WTC11 (cell line): ENCODE measurements at regions not wholly inside any gene's neighbourhood (a gene's known extent, or its start where the extent isn't known, plus 50 kb on each side); places are given as distances from the start of the nearest gene placed in this dataset.

Experiments
- ATAC-seq: fragments of 200-7000 bp; cut with Tn5 transposase; 2 replicates; pipeline ENCODE4 v1.10.0; 2021; ENCODE audit warnings: mild to moderate bottlenecking, moderate library complexity
- CTCF ChIA-PET: fragments of 300-600 bp; sonication (Branson Sonifier 250); formaldehyde crosslinking; loops from one replicate; lab custom pipeline; 2021; ENCODE audit warnings: antibody characterized with exemption; lab: Charles Lee
- POLR2A ChIA-PET: fragments of 350-600 bp; sonication (Branson Sonifier 250); formaldehyde crosslinking; loops from one replicate; lab custom pipeline; 2021; ENCODE audit warnings: antibody characterized with exemption; lab: Charles Lee
- DNase-seq: peaks from one replicate; pipeline ENCODE4 v3.0.0; 2021; ENCODE audit warnings: low spot score
- H3K27ac Mint-ChIP-seq: 2 replicates; pipeline ENCODE4 v1.8.0; 2021; ENCODE audit warnings: mixed read lengths
- H3K27me3 Mint-ChIP-seq: 2 replicates; pipeline ENCODE4 v1.8.0; 2021; ENCODE audit warnings: low read depth, mild to moderate bottlenecking, moderate library complexity, mixed read lengths
- H3K36me3 Mint-ChIP-seq: 2 replicates; pipeline ENCODE4 v1.8.0; 2021; ENCODE audit warnings: mixed read lengths
- H3K4me1 Mint-ChIP-seq: 2 replicates; pipeline ENCODE4 v1.8.0; 2022; ENCODE audit warnings: mixed read lengths
- H3K4me3 Mint-ChIP-seq: 2 replicates; pipeline ENCODE4 v1.8.0; 2021; ENCODE audit warnings: mild to moderate bottlenecking, moderate library complexity, mixed read lengths
- H3K9me3 Mint-ChIP-seq: 2 replicates; pipeline ENCODE4 v1.8.0; 2021; ENCODE audit warnings: mixed read lengths
- ARID4B ChIP-seq: sonication (generic); formaldehyde crosslinking; IDR thresholded peaks from 2 replicates; pipeline ENCODE4 v1.8.0; 2023; ENCODE audit warnings: missing genetic modification reagents, mild to moderate bottlenecking, borderline replicate concordance
- ATF1 ChIP-seq: sonication (generic); formaldehyde crosslinking; IDR thresholded peaks from 2 replicates; pipeline ENCODE4 v1.8.1; 2023; ENCODE audit warnings: mild to moderate bottlenecking, moderate library complexity, missing genetic modification reagents
- CBFB ChIP-seq: sonication (generic); formaldehyde crosslinking; IDR thresholded peaks from 2 replicates; pipeline ENCODE4 v1.8.1; 2022; ENCODE audit warnings: mild to moderate bottlenecking, low read depth, missing genetic modification reagents
- E2F4 ChIP-seq: sonication (generic); formaldehyde crosslinking; IDR thresholded peaks from 2 replicates; pipeline ENCODE4 v1.8.1; 2022; ENCODE audit warnings: low read depth, mild to moderate bottlenecking, moderate library complexity, missing genetic modification reagents, borderline replicate concordance
- ETV6 ChIP-seq: sonication (generic); formaldehyde crosslinking; IDR thresholded peaks from 2 replicates; pipeline ENCODE4 v1.8.1; 2022; ENCODE audit warnings: mild to moderate bottlenecking, missing genetic modification reagents
- GABPB1 ChIP-seq: sonication (generic); formaldehyde crosslinking; IDR thresholded peaks from 2 replicates; pipeline ENCODE4 v1.8.1; 2023; ENCODE audit warnings: mild to moderate bottlenecking, missing genetic modification reagents
- MXD4 ChIP-seq: fragments of 250-450 bp; sonication (Bioruptor Pico); IDR thresholded peaks from 2 replicates; pipeline ENCODE4 v1.8.0; 2021; ENCODE audit warnings: mild to moderate bottlenecking, moderate library complexity, borderline replicate concordance
- RELA ChIP-seq: sonication (generic); formaldehyde crosslinking; IDR thresholded peaks from 2 replicates; pipeline ENCODE4 v1.8.1; 2022; ENCODE audit warnings: missing genetic modification reagents, mild to moderate bottlenecking, borderline replicate concordance
- SP1 ChIP-seq: sonication (generic); formaldehyde crosslinking; conservative IDR thresholded peaks from 2 replicates; pipeline ENCODE4 v1.8.1; 2022; ENCODE audit warnings: missing genetic modification reagents
- ZNF263 ChIP-seq: sonication (generic); formaldehyde crosslinking; IDR thresholded peaks from 2 replicates; pipeline ENCODE4 v1.8.1; 2022; ENCODE audit warnings: low read depth, mild to moderate bottlenecking, moderate library complexity, missing genetic modification reagents
- ZSCAN18 ChIP-seq: fragments of 250-450 bp; sonication (Bioruptor Pico); IDR thresholded peaks from 2 replicates; pipeline ENCODE4 v2.1.2; 2022; ENCODE audit warnings: mild to moderate bottlenecking, moderate library complexity
- TF ChIP-seq, protein P1 (sequence below): fragments of 250-450 bp; sonication (Bioruptor Pico); IDR thresholded peaks from 2 replicates; pipeline ENCODE4 v1.9.0; 2021; ENCODE audit warnings: mild to moderate bottlenecking

DNA sequence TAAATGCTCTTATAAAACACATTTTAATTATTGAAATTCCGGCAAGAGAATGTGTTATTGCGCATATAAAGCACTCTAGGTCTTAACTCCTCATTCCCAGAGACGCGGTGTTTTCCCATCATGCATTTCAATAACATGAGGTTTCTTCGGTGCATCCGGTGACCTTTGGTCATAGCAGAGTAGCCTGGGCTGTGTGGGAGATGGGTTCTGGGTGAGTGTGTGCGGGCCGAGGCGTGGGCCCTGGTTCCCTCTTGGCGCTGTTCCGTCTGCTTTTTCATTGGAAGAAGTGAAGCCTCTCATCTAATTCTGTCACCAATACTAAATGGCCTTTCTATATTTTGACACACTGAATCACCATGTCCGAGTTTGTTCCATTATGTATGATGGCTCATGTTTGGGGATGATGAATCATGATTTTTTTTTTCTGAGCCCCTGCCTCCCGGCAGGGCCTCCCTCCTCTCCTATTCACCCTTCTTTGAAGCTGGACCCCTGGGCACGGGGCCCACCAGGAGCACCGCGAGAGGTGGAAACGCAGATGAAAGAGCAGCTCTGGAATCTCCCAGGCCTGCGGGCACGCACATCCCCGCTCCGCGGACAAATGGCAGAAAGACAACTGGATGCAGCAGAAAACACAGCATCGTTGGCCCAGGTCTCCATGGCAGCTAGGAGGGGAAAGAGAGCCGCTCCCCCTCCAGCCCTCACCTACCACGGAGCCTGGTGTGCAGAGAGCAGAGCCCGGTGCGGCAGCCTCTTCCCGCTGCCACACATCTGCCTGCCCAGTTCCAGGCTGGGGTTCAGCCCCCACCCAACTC lies 85.8 kb upstream of the HPCAL1 start:
- DNase-seq (no peak), ATAC-seq (no peak)
- H3K27me3 Mint-ChIP-seq = no peaks in the 10 kb centered on the region
- TF ChIP-seq MXD4 (CRISPR knock-in tag) = no peak
- TF ChIP-seq E2F4 (CRISPR knock-in tag) = no peak
- no peak for TF ChIP-seq ZSCAN18 (CRISPR knock-in tag)
- peaks cover 3% of the 10 kb centered on the region; the same call in 1 of the 2 replicates for H3K4me1 Mint-ChIP-seq
- H3K4me3 Mint-ChIP-seq = no peak overlapping the region
- ChIA-PET CTCF (interaction anchor here (1.2 kb wide), 1 partner anchor 218 kb away, joined by 3 read pairs; no protein-coding TSS in a partner anchor), POLR2A (no interaction called here)
- H3K27ac Mint-ChIP-seq = peak overlapping the region; percentile 57; the same call in 1 of the 2 replicates
- H3K9me3 Mint-ChIP-seq = no peaks in the 10 kb centered on the region
- H3K36me3 Mint-ChIP-seq = no peaks in the 10 kb centered on the region

DNA sequence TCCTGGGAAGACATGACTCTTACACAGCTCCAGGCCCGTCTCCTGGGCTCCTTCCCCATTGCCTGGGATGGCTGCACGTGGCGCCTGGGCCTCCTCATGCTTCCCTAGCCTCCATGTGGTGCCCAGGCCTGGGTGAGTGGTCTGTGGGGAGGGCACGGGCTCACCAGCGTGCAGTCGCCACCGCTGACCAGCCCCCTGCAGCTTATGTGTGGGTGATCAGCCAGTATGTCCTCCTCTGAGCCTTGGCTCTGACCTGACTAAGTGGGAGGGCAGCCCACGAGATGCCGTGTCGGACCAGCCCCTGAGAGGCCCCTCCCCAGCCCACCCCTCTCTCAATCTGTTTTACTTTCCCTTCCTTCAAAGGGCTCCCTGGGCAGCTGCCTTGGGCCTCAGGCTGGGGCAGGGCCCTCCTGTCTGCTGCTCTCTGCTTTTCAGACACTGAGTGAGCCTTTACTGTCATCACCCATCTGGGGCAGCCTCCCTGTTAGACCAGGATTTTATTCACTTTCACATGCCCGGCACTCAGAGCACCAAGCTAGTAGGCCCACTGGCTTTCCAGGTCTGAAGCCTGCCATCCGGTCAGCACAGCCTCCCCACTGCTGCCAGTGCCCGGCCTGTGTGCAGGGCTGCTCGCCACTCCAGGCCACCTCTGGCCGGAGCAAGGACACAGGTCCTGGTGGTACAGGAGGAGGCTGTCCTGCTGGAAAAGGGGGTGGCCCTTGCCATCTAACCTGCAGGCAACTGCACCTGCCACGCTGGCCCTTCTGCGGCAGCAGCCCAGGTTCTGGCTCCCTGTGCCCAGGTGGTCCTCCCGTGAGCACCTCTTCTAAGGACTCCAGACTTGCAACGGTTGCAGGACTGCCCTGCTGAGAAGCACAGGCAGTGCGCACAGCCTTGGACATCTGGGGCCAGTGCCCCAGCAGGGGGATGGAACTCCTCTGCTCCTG lies 84.9 kb upstream of the HPCAL1 start:
- ChIA-PET POLR2A (no interaction called here), CTCF (interaction anchor here (1.2 to 1.4 kb wide), 2 partner anchors 22 to 217 kb away, joined by 3 read pairs; no protein-coding TSS in a partner anchor)
- Mint-ChIP-seq H3K27me3 (no peaks in the 10 kb centered on the region), H3K27ac (no peak overlapping the region), H3K4me1 (peaks cover 3% of the 10 kb centered on the region; the same call in 1 of the 2 replicates), H3K9me3 (no peaks in the 10 kb centered on the region), H3K36me3 (no peaks in the 10 kb centered on the region), H3K4me3 (no peak overlapping the region)
- no peak for ATAC-seq
- no peak for DNase-seq
- TF ChIP-seq GABPB1 (CRISPR knock-in tag) (no peak), ZNF263 (CRISPR knock-in tag) (0 out of 2 replicates have a peak, but pooled peaks have one; percentile 30)

GRCh38 chr2:10220045-10220901 lies 82.4 kb upstream of the HPCAL1 start:
- CTCF ChIA-PET = interaction anchor here (0.6 to 1.9 kb wide), 3 partner anchors 48 to 215 kb away, joined by 4 to 6 read pairs (median 5); no protein-coding TSS in a partner anchor

More at GRCh38 chr2:10220045-10220901, 82.4 kb upstream of the HPCAL1 start:
- DNase-seq (no peak), ATAC-seq (no peak)
- Mint-ChIP-seq H3K27ac (no peak overlapping the region), H3K4me1 (0 out of 2 replicates have a peak, but pooled peaks cover 3% of the 10 kb centered on the region), H3K4me3 (no peak overlapping the region), H3K27me3 (no peaks in the 10 kb centered on the region), H3K9me3 (no peaks in the 10 kb centered on the region), H3K36me3 (no peaks in the 10 kb centered on the region)
- TF ChIP-seq SP1 (CRISPR knock-in tag) (no peak), ATF1 (CRISPR knock-in tag) (no peak), ARID4B (CRISPR knock-in tag) (no peak), CBFB (CRISPR knock-in tag) (no peak), ETV6 (CRISPR knock-in tag) (no peak), RELA (CRISPR knock-in tag) (no peak)
- TF ChIP-seq, protein P1, sequence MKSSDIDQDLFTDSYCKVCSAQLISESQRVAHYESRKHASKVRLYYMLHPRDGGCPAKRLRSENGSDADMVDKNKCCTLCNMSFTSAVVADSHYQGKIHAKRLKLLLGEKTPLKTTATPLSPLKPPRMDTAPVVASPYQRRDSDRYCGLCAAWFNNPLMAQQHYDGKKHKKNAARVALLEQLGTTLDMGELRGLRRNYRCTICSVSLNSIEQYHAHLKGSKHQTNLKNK (CRISPR knock-in tag) = no peak
- POLR2A ChIA-PET = no interaction called here
